ENCODE measurements at regions not wholly inside any gene's neighbourhood (a gene's known extent, or its start where the extent isn't known, plus 50 kb on each side); places are given as distances from the start of the nearest gene placed in this dataset.

GRCh38 chr2:120881981-120882788 lies 146.5 kb downstream of the GLI2 start:
- DNase-seq (ENCODE audit: low read depth): no peak

GRCh38 chr2:120883607-120884440 lies 148.2 kb downstream of the GLI2 start:
- DNase-seq (ENCODE audit: low read depth): no peak

GRCh38 chr2:120884472-120885290 lies 149.0 kb downstream of the GLI2 start:
- no peak for DNase-seq (ENCODE audit: low read depth)

- DNase-seq (ENCODE audit: low read depth): no peak
These were observed 149.7 kb downstream of the GLI2 start for GRCh38 chr2:120885321-120885720.

- no peak for DNase-seq (ENCODE audit: low read depth)
These were observed 150.1 kb downstream of the GLI2 start for GRCh38 chr2:120885749-120886148.

- no peak for DNase-seq (ENCODE audit: low read depth)
These were observed 151.1 kb downstream of the GLI2 start for GRCh38 chr2:120886534-120887319.

GRCh38 chr2:120887320-120887697 lies 151.6 kb downstream of the GLI2 start:
- no peak for DNase-seq (ENCODE audit: low read depth)

GRCh38 chr2:120887741-120888231 lies 152.1 kb downstream of the GLI2 start:
- no peak for DNase-seq (ENCODE audit: low read depth)

GRCh38 chr2:120888851-120889250 lies 153.2 kb downstream of the GLI2 start:
- no peak for DNase-seq (ENCODE audit: low read depth)

GRCh38 chr2:120889936-120890335 lies 154.3 kb downstream of the GLI2 start:
- no peak for DNase-seq (ENCODE audit: low read depth)

- no peak for DNase-seq (ENCODE audit: low read depth)
These were observed 155.1 kb downstream of the GLI2 start for GRCh38 chr2:120890566-120891360.

GRCh38 chr2:120892271-120892966 lies 156.8 kb downstream of the GLI2 start:
- no peak for DNase-seq (ENCODE audit: low read depth)

- peak; percentile 22 for DNase-seq (ENCODE audit: low read depth)
These were observed 157.4 kb downstream of the GLI2 start for GRCh38 chr2:120892967-120893667.

- DNase-seq (ENCODE audit: low read depth): no peak
These were observed 158.3 kb downstream of the GLI2 start for GRCh38 chr2:120893811-120894584.

- DNase-seq (ENCODE audit: low read depth): no peak
These were observed 159.3 kb downstream of the GLI2 start for GRCh38 chr2:120894966-120895365.

GRCh38 chr2:120896126-120896525 lies 160.5 kb downstream of the GLI2 start:
- DNase-seq (ENCODE audit: low read depth): no peak

- no peak for DNase-seq (ENCODE audit: low read depth)
These were observed 161.2 kb downstream of the GLI2 start for GRCh38 chr2:120896901-120897300.

GRCh38 chr2:120897399-120897798 lies 161.7 kb downstream of the GLI2 start:
- DNase-seq (ENCODE audit: low read depth): no peak

- DNase-seq (ENCODE audit: low read depth): no peak
These were observed 162.8 kb downstream of the GLI2 start for GRCh38 chr2:120898496-120898895.
